ENCODE measurements at regions not wholly inside any gene's neighbourhood (a gene's known extent, or its start where the extent isn't known, plus 50 kb on each side); places are given as distances from the start of the nearest gene placed in this dataset.

GRCh38 chr12:65609359-65609771, 214.9 kb upstream of the HMGA2 start:
- Histone ChIP-seq H3K4me1 (ENCODE audit: control insufficient read depth, extremely low read depth, insufficient read depth, low read length) (peaks cover 73% of the 10 kb centered on the region), H3K9me1 (replicated peaks; ENCODE audit: control insufficient read depth, extremely low read depth, insufficient read depth, low read length) (no peaks in the 10 kb centered on the region), H3K79me2 (ENCODE audit: control insufficient read depth, insufficient read depth, low read length) (peaks cover 12% of the 10 kb centered on the region), H3K27me3 (ENCODE audit: control insufficient read depth in 2 of 2, insufficient read depth in 2 of 2, low read length in 2 of 2) (no peaks in the 10 kb centered on the region), H3K27ac (ENCODE audit: insufficient read depth, low read depth, low read length) (peak overlapping the region; percentile 25), H3K9ac (replicated peaks; ENCODE audit: extremely low read depth, insufficient read depth, low read length) (no peak overlapping the region), H2AFZ (ENCODE audit: low read depth, low read length) (no peak overlapping the region), H3K9me3 (replicated peaks; ENCODE audit: control insufficient read depth, insufficient read depth, low read length) (no peaks in the 10 kb centered on the region), H3K4me2 (ENCODE audit: insufficient read depth, low read length) (no peak overlapping the region), H3K36me3 (ENCODE audit: control insufficient read depth in 2 of 2, extremely low read depth in 1 of 2, insufficient read depth in 2 of 2, low read length in 2 of 2) (no peaks in the 10 kb centered on the region), H3K4me3 (replicated peaks in 1 of 3; ENCODE audit: insufficient read depth in 1 of 3, low read depth in 1 of 3, low read length in 3 of 3) (no peak overlapping the region), H4K20me1 (replicated peaks; ENCODE audit: control insufficient read depth, extremely low read depth, insufficient read depth, low read length) (no peaks in the 10 kb centered on the region)
- DNase-seq (ENCODE audit: low read depth, low spot score) (peak; percentile 79), FAIRE-seq (peak; percentile 82)
- TF ChIP-seq FOS (IDR thresholded peaks at IDR 0.05; ENCODE audit: borderline replicate concordance, insufficient read depth, low read length) (peak; percentile 50), CTCF (IDR thresholded peaks at IDR 0.05; ENCODE audit: extremely low read depth in 1 of 2, insufficient read depth in 1 of 2, low read depth in 1 of 2, low read length in 2 of 2) (peak; percentile 5 to 8), MYC (IDR thresholded peaks at IDR 0.05; ENCODE audit: low read depth, low read length) (no peak), MAX (IDR thresholded peaks at IDR 0.05; ENCODE audit: insufficient read depth, insufficient read length) (no peak), EZH2 (IDR thresholded peaks at IDR 0.05; ENCODE audit: borderline replicate concordance, low read depth, low read length, severe bottlenecking) (no peak), POLR2A (IDR thresholded peaks at IDR 0.05; ENCODE audit: low read depth, low read length) (no peak), JUN (IDR thresholded peaks at IDR 0.05; ENCODE audit: borderline replicate concordance, insufficient read depth, insufficient read length, low read depth) (peak; percentile 44), GATA2 (IDR thresholded peaks at IDR 0.05; ENCODE audit: insufficient read depth, insufficient read length, low read depth, low read length) (peak; percentile 46), POLR2AphosphoS5 (IDR thresholded peaks at IDR 0.05; ENCODE audit: insufficient read depth, low read depth, low read length) (peak; percentile 44)
- CTCF ChIA-PET = interaction anchor here (0.6 to 3.0 kb wide), 17 partner anchors 10 to 427 kb away, joined by 3 to 21 read pairs (median 4); no protein-coding TSS in a partner anchor
- dilution Hi-C loops (cut with MboI; ENCODE audit: extremely low pct_ligation_motif_present, low sequenced_read_pairs) (no loop called here), intact Hi-C loops (cut with micrococcal nuclease) (loop anchor here (1.0 kb wide), 1 partner anchor 48 kb away; no protein-coding TSS in a partner anchor)
- BruUV-seq (replicated peaks) = no TSS peak
- POLR2A ChIA-PET = interaction anchor here (0.9 kb wide), 2 partner anchors 22 to 40 kb away, joined by 3 read pairs; no protein-coding TSS in a partner anchor
